KG1 (cell line): ENCODE measurements at regions not wholly inside any gene's neighbourhood (a gene's known extent, or its start where the extent isn't known, plus 50 kb on each side); places are given as distances from the start of the nearest gene placed in this dataset.
"Not testable (repeated sequence)": the region's sequence is repeated elsewhere in the genome, so short reads cannot be mapped to it uniquely, and the experiment has no call there.

ENCODE experiments used
- DNase-seq: peaks from one replicate; lab custom pipeline; 2025; lab: John Stamatoyannopoulos, UW

DNA sequence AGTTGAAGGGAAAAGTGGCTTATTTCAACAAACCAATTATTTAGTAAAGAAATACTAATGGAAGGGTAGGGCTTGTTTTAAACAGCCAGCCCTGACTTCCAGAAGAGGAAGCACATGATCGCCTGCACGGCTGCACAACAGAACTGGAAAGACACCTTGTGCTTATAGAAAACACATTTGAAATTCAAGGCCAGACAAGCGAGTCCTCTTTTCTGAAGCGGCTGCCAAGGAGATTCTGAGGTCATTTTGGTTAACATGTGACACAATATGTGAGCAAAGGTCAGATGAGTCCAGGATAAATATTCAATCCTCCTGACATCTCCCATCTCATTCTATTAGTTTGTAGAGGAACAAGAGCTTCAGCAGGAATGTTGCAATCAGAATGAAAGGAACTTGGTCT is 461.4 kb upstream of the ST8SIA4 start:
- DNase-seq, result no peak

GRCh38 chr5:101362067-101362466 is 459.0 kb upstream of the ST8SIA4 start:
- DNase-seq, result no peak

GRCh38 chr5:101346906-101347305 is 443.8 kb upstream of the ST8SIA4 start:
- DNase-seq, result no peak

DNA sequence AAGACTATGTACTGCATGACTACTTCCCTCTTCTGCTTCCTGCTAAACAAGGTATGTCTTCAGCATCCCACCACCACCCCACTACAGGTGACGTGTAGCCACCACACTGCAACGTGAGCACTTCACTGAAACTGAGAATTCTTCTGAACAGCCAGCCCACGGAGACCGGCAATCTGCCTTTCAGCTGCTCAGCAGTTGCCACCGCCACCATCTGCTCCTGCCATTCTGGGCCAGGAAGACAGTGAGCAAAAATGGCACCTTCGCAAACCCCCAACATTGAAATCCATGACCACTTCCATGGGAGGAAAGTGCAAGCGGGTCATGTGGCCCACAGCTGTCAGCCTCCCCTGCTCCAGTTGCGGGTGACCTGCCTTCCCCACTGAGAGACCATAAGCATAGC is 443.4 kb upstream of the ST8SIA4 start:
- DNase-seq, result no peak

DNA sequence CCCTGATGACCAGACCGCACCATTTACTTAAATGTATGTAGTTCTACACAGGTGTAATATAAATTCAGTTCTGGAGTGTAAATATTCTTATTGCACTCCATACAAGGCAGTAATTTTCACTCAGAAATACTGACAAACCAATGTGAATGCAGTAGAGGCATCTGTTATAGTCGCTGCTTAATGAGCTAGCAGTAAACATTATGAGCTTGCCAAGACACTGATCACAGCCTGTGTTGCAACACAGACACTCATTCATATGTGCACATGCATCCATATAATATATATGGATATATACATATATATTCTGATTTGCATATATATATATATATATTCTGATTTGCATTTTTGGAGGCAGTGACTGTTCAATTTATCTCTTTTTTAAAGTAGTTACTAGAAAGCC is 435.1 kb upstream of the ST8SIA4 start:
- no peak for DNase-seq

GRCh38 chr5:101327816-101328215 is 424.7 kb upstream of the ST8SIA4 start:
- no peak for DNase-seq

DNA sequence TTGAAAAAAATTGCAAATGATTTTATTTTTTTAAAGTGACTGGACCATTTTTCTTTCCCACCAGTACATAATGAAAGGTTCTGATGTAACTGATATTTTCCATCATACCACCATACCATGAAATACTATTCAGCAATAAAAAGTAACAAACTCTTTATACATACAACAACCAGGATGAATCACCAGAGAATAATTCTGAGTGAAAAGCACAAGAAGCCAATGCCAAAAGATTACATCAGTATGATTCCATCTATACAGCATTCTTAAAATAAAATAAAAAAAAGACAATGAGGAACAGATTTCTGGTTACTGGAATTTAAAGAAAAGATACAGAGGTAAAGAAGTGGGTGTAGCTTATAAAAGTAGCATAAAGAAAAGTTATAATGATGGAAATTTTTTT is 423.7 kb upstream of the ST8SIA4 start:
- DNase-seq, result no peak

DNA sequence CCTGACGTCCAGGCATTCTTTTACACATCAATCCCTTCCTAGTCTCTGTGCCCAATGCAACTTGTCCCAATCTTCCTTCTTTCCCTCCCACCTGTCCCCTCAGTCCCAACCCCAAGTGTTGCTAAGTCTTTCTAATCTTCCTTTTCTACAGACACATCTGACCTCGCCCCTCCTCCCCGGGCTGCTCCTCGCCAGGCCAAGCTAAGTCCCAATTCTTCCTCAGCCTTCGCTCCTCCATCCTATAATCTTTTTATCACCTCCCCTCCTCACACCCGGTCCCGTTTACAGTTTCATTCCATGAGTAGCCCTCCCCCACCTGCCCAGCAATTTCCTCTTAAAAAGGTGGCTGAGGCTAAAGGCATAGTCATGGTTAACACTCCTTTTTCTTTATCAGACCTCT is 413.3 kb upstream of the ST8SIA4 start:
- not testable (repeated sequence) for DNase-seq

- no peak for DNase-seq
Observed at GRCh38 chr5:101306391-101307137, 403.5 kb upstream of the ST8SIA4 start.

- no peak for DNase-seq
Observed at GRCh38 chr5:101296477-101296876, 393.4 kb upstream of the ST8SIA4 start.

GRCh38 chr5:101292199-101292598 is 389.1 kb upstream of the ST8SIA4 start:
- DNase-seq, result no peak

DNA sequence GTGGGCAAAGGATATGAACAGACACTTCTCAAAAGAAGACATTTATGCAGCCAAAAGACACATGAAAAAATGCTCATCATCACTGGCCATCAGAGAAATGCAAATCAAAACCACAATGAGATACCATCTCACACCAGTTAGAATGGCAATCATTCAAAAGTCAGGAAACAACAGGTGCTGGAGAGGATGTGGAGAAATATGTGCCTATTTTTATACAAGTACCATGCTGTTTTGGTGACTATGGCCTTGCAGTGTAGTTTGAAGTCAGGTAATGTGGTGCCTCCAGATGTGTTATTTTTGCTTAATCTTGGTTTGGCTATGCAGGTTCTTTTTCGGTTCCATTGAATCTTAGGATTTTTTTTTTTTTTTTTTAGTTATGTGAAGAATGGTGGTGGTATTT is 387.7 kb upstream of the ST8SIA4 start:
- DNase-seq, result not testable (repeated sequence)

GRCh38 chr5:101288633-101289032 is 385.6 kb upstream of the ST8SIA4 start:
- no peak for DNase-seq

GRCh38 chr5:101284736-101285375 is 381.8 kb upstream of the ST8SIA4 start:
- DNase-seq, result no peak

DNA sequence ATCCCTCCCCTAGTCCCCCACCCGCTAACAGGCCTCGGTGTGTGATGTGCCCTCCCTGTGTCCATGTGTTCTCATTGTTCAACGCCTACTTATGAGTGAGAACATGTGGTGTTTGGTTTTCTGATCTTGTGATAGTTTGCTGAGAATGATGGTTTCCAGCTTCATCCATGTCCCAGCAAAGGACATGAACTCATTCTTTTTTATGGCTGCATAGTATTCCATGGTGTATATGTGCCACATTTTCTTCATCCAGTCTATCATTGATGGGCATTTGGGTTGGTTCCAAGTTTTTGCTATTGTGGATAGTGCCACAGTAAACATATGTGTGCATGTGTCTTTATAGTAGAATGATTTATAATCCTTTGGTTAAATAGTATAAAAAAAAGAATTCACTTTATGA is 380.9 kb upstream of the ST8SIA4 start:
- not testable (repeated sequence) for DNase-seq

DNA sequence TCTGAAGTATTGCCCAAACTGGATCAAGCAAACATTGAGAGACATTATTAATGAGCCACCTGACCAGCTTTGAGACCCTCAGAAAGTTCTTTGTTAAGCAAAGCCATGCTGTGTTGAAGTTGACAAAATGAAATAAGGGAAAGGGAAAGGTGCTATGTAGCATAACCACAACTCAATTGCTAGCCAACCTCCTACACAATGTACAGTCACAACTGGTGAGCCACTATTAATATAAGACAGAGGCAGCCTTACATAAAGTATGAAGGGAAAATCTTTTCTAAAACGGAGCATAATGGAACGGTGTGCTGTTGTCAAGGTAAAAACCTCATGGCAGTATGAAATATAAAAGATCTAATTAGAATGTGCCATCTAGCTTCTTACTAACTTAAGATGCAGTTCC is 375.8 kb upstream of the ST8SIA4 start:
- DNase-seq, result no peak

DNA sequence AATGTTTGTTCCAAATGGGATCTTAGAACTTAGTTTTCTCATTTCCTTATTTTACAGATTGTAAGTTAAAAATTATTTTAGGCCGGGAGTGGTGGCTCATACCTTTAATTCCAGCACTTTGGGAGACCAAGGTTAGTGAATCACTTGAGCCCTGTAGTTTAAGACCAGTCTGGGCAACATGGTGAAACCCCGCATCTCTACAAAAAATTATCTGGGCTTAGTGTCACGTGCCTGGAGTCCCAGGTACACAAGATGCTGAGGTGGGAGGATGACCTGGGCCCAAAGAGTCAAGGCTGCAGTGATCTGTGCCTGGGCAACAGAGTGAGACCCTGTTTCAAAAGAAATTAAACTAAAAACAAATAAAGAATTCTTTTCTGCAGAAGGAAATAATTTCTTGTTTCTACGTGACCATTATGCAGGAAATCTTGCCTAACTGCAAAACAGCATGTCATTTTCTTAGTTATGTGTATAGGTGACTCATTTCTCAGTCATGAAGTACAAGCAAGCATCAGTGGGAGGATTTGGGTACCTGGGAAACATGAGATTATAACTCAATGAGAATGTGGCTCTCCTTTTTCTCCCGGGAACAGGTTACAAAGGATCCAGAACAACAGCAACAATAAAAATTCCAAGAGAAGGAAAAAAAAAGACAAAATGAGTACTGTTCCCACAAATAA is 375.1 kb upstream of the ST8SIA4 start:
- DNase-seq, result no peak

GRCh38 chr5:101271945-101272344 is 368.9 kb upstream of the ST8SIA4 start:
- no peak for DNase-seq

DNA sequence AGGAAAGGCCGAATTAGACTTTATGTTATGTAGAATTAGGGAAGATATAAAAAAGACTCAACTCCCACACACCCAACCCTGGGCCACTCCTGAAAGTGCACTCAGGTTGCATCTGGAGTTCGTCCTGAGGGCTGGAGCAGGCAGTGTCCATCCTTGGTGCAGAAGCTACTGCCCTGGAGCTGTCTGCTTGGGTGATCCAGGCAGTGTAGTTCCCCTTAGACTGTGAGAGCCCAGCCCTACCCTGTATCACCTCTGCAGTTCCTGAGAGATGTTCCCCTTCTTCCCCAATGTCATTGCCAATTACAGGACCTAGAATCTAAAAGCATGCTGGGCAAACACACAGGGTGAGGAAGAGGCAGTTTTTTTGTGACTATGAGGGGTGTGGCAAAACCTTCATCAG is 368.3 kb upstream of the ST8SIA4 start:
- no peak for DNase-seq

DNA sequence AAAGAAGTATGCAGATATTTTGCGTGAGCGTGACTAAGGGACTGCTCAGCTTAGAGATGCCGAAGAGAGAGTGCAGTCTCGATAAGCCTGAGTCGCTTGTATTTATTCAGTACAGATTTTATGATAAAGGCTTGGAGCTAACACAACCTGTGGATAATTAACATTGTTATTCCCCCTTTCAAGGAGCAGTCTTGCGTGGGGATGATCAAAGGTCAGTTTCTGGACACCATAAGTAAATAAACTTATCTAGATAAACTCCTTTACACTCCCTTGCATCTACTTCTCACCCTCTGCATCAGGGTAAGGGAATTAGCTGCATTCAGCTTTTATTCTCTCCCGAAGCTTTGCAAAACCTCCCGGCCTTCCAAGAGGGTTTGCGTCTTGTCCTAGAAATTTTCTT is 357.8 kb upstream of the ST8SIA4 start:
- DNase-seq, result no peak

DNA sequence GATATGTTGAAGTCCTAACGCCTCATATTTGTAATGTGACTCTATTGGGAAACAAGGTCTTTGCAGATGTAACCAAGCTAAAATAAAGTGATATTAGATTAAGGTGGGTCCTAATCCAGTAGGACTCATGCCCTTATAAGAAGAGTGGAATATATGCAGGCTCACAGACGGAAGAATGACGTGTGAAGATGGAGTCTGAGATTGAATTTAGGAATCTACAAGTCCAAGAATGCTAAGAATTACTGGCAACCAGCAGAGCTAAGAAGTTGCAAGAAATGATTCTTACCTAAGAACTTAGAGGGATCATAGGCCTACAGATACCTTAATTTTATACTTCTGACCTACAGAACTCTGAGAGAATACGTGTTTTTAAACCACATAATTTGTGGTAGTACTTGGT is 350.0 kb upstream of the ST8SIA4 start:
- no peak for DNase-seq

DNA sequence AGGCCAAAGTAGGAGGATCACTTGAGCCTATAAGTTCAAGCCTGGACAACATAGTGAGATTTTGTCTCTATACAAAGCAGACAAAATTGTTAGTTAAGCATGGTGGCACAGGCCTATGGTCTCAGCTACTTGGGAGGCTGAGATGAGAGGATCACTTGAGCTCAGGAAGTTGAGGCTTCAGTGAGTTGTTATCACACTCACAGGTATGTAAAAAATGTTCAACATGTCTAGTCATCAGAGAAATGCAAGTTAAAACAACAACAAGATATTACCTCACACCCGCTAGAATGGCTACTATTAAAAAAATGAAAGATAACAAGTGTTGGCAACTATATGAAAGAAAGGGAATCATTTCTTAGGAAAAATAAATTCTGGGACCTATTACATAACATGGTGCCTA is 341.5 kb upstream of the ST8SIA4 start:
- DNase-seq, result no peak

GRCh38 chr5:101212942-101213514 is 309.9 kb upstream of the ST8SIA4 start:
- no peak for DNase-seq
